Lower lobe of right lung (tissue), 2 donors: ENCODE measurements at regions not wholly inside any gene's neighbourhood (a gene's known extent, or its start where the extent isn't known, plus 50 kb on each side); places are given as distances from the start of the nearest gene placed in this dataset.

Source experiments
- ATAC-seq, 2 donors: fragments of 200-7000 bp; cut with Tn5 transposase; one replicate each; pipeline ENCODE4 v1.9.1; 2020 to 2022; ENCODE audit warnings: mild to moderate bottlenecking in 2 of 2, moderate library complexity in 2 of 2
- DNase-seq: peaks from one replicate; pipeline ENCODE4 v3.0.0-alpha.2; 2020
- H3K27ac ChIP-seq: fragments of 200-600 bp; one replicate; pipeline ENCODE4 v1.8.0; 2022
- H3K27me3 ChIP-seq: fragments of 200-600 bp; one replicate; pipeline ENCODE4 v1.8.0; 2022; ENCODE audit warnings: low read depth
- H3K36me3 ChIP-seq: fragments of 200-600 bp; one replicate; pipeline ENCODE4 v1.8.0; 2022; ENCODE audit warnings: mild to moderate bottlenecking
- H3K4me1 ChIP-seq: fragments of 200-600 bp; one replicate; pipeline ENCODE4 v1.8.0; 2022
- H3K4me3 ChIP-seq: fragments of 200-600 bp; one replicate; pipeline ENCODE4 v1.8.0; 2022; ENCODE audit warnings: mild to moderate bottlenecking
- H3K9me3 ChIP-seq: fragments of 200-600 bp; one replicate; pipeline ENCODE4 v1.8.0; 2022
- intact Hi-C: fragments of 100-400 bp; cut with DNase I; formaldehyde crosslinking; loops from one replicate; pipeline ENCODE4 v1.11.0; 2022
- TF ChIP-seq, protein P1 (sequence below): fragments of 200-600 bp; IDR thresholded peaks from one replicate; pipeline ENCODE4 v1.8.0; 2022; ENCODE audit warnings: antibody characterized with exemption, mild to moderate bottlenecking
- donor health status: DM: no; HTN: yes; CAD: no; lungs with severe emphysema.

DNA sequence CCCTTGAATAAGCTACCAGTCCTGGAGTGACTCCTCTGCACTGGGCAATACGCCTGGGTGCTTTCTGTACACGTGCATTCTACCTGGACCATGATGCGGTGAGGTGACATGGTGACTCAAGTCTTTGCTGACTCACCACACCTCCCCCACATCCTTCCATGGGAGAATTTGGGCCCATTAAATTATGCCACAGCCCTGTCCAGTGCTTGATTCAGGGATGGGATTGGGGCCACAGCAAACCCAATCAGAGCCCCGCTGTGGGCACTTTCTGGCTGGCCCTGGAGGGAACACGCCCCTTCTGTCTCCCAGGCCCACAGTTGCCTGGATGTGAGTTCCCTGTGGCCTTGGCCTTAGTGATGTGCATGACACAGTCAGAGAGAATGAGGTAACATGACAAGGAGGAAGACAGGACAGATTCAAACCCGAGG, 86.9 kb downstream of the LRRC30 start:
- ATAC-seq (no peak), DNase-seq (no peak)
- intact Hi-C loops, result no loop called here
- Histone ChIP-seq H3K27ac (no peak overlapping the region), H3K9me3 (no peaks in the 10 kb centered on the region), H3K36me3 (no peaks in the 10 kb centered on the region), H3K4me1 (no peaks in the 10 kb centered on the region), H3K4me3 (no peak overlapping the region), H3K27me3 (no peaks in the 10 kb centered on the region)
- TF ChIP-seq, protein P1, sequence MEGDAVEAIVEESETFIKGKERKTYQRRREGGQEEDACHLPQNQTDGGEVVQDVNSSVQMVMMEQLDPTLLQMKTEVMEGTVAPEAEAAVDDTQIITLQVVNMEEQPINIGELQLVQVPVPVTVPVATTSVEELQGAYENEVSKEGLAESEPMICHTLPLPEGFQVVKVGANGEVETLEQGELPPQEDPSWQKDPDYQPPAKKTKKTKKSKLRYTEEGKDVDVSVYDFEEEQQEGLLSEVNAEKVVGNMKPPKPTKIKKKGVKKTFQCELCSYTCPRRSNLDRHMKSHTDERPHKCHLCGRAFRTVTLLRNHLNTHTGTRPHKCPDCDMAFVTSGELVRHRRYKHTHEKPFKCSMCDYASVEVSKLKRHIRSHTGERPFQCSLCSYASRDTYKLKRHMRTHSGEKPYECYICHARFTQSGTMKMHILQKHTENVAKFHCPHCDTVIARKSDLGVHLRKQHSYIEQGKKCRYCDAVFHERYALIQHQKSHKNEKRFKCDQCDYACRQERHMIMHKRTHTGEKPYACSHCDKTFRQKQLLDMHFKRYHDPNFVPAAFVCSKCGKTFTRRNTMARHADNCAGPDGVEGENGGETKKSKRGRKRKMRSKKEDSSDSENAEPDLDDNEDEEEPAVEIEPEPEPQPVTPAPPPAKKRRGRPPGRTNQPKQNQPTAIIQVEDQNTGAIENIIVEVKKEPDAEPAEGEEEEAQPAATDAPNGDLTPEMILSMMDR, result no peak

DNA sequence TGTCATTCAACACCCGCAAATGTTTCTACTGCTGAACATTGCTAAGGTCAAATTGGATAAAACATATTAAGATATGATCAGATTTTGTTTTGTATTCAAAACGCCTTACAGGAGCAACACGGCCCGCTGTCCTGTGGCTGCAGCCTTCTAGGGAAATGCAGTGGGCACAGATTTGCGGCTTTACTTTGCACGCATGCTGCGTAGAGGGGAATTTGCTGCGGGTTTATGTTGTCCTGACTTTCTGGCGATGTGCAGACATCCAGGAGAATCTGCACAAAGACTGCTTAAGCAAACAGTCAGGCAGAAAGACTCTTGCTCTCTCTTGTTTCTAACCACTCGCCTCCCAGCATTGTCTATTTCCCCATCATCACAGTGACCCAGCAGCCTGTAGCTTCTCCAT, 88.3 kb downstream of the LRRC30 start:
- TF ChIP-seq, protein P1, result no peak
- intact Hi-C loops, result no loop called here

DNA sequence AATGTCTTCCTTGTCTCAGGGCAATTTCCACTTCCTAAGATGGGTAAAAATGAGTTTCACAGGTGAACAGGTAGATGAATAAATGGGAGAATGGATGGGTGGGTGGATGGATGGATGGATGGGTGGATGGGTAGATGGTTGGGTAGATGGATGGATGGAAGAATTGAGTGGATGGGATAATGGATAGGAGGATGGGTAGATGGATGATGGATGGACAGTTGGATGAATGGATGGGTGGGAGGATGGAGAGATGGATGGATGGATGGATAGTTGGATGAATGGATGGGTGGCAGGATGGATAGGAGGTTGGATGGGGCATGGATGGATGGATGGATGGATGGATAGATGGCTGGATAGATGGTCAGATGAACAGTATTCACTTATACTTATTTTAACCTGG, 90.9 kb downstream of the LRRC30 start:
- Histone ChIP-seq H3K27me3 (no peaks in the 10 kb centered on the region), H3K27ac (no peak overlapping the region), H3K4me3 (no peak overlapping the region), H3K36me3 (no peaks in the 10 kb centered on the region), H3K9me3 (no peaks in the 10 kb centered on the region), H3K4me1 (peaks cover 4% of the 10 kb centered on the region)
- ATAC-seq (no peak), DNase-seq (no peak)
- TF ChIP-seq, protein P1, result no peak
- intact Hi-C loops, result no loop called here

More for the DNA sequence above, 88.3 kb downstream of the LRRC30 start:
- no peaks in the 10 kb centered on the region for H3K9me3 ChIP-seq
- no peaks in the 10 kb centered on the region for H3K36me3 ChIP-seq
- no peaks in the 10 kb centered on the region for H3K27me3 ChIP-seq
- H3K4me1 ChIP-seq, result peaks cover 4% of the 10 kb centered on the region
- no peak overlapping the region for H3K4me3 ChIP-seq
- H3K27ac ChIP-seq, result no peak overlapping the region
- DNase-seq, result no peak
- ATAC-seq, result no peak

DNA sequence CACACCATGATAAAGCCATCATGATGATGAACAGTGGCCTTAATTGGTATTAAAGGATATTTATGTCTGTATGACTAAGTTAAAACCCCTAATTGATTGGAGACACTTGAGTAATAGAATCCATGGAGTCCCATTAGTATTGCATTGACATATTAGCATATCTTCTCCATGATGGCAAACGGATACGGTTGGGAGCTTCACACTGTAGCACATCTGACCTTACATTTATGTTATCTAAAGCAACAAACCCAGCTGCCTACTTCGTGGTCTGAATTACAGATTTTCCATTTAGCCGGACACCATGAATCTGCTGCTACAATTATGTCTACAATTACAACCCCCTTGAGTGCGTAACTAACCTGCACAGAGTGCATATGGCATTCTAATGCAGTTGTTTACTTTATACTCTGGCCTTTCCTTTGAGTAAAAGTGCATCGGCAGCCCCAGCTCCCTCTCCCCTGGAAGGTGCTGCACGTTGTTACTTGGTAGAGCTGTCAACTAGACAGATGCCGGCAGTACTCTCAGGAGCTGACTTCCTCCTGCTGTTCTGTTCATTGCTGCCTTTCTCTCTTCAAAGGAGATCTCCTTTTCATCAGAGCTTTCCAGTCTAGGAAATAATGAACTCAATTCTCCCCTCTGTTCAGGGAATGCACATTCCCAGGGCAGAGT, 92.1 kb downstream of the LRRC30 start:
- no peak overlapping the region for H3K27ac ChIP-seq
- peaks cover 4% of the 10 kb centered on the region for H3K4me1 ChIP-seq
- ATAC-seq (no peak), DNase-seq (no peak)
- H3K4me3 ChIP-seq, result no peak overlapping the region
- intact Hi-C loops, result no loop called here
- TF ChIP-seq, protein P1, result no peak
- no peaks in the 10 kb centered on the region for H3K27me3 ChIP-seq
- no peaks in the 10 kb centered on the region for H3K36me3 ChIP-seq
- H3K9me3 ChIP-seq, result no peaks in the 10 kb centered on the region

DNA sequence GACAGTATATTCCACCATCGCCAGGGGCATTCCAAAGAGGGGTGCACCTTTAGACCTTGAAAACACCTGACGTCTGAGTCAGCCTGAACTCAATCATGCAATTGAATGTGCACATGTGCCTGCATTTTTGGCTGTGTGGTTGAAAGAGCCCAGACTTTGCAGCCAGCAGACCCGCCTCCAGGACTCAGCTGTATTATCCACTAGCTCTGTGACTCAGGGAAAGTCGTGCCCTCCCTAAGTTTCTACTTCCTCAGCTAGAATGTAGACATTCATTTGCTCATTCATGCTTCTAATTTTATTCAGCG, 94.2 kb downstream of the LRRC30 start:
- no peak overlapping the region for H3K4me3 ChIP-seq
- H3K27ac ChIP-seq, result peak overlapping the region; percentile 16
- TF ChIP-seq, protein P1, result no peak
- DNase-seq (no peak), ATAC-seq (no peak)
- no peaks in the 10 kb centered on the region for H3K9me3 ChIP-seq
- H3K36me3 ChIP-seq, result no peaks in the 10 kb centered on the region
- H3K27me3 ChIP-seq, result no peaks in the 10 kb centered on the region
- peaks cover 4% of the 10 kb centered on the region for H3K4me1 ChIP-seq
- intact Hi-C loops, result no loop called here
